ENCODE measurements at regions not wholly inside any gene's neighbourhood (a gene's known extent, or its start where the extent isn't known, plus 50 kb on each side); places are given as distances from the start of the nearest gene placed in this dataset.

DNA sequence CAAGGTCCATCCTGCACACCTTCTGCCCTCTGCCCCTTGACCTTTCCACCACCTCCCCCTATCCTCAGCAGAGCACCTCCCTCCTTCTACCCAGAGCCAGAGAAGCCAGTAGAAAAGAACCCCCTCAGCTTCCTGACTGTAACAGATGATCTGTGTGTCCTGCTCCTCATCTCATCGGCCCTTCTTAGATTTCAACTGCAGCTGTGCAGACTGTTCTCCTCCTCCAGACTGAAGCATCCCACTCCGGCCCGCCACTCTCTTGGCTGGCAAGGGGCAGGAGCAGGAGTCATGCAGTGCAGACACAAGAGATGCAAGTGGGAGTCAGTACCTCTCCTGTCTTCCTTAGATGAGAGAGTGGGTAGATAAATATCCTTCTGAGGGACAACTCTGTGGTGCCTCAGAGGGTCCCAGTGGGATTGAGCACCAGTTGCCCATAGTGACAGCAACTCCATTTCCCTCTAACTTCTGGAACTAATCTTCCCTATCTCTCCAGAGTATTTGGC, 163.5 kb upstream of the MLN start:
- TF ChIP-seq CTCF (conservative IDR thresholded peaks at IDR 0.05 in 1 of 2, IDR thresholded peaks at IDR 0.05 in 1 of 2; ENCODE audit: low read depth in 1 of 2, low read length in 2 of 2): no peak
- TF ChIP-seq EZH2 (IDR thresholded peaks at IDR 0.05; ENCODE audit: low read length, missing control alignments): no peak

All from fibroblast of lung (primary cell).